ENCODE measurements at regions not wholly inside any gene's neighbourhood (a gene's known extent, or its start where the extent isn't known, plus 50 kb on each side); places are given as distances from the start of the nearest gene placed in this dataset.
"Not testable (repeated sequence)": the region's sequence is repeated elsewhere in the genome, so short reads cannot be mapped to it uniquely, and the experiment has no call there.

- H3K4me3 ChIP-seq (ENCODE audit: low read depth, low read length) = no peak overlapping the region
- no peak for TF ChIP-seq CTCF (IDR thresholded peaks at IDR 0.05; ENCODE audit: insufficient read depth, low read length, severe bottlenecking)
- no peak for DNase-seq (ENCODE audit: low read depth)
- no peaks in the 10 kb centered on the region for H3K27me3 ChIP-seq (ENCODE audit: control insufficient read depth, insufficient read depth, low read length)
- no peak for FAIRE-seq
- no peaks in the 10 kb centered on the region for H3K36me3 ChIP-seq (ENCODE audit: control insufficient read depth, insufficient read depth, low read length)
Measured at GRCh38 chr10:52571018-52571417, 201.6 kb downstream of the MBL2 start.

- FAIRE-seq = no peak
- no peak for DNase-seq (ENCODE audit: low read depth)
- TF ChIP-seq CTCF (IDR thresholded peaks at IDR 0.05; ENCODE audit: insufficient read depth, low read length, severe bottlenecking) = no peak
- Histone ChIP-seq H3K27me3 (ENCODE audit: control insufficient read depth, insufficient read depth, low read length) (no peaks in the 10 kb centered on the region), H3K4me3 (ENCODE audit: low read depth, low read length) (no peak overlapping the region), H3K36me3 (ENCODE audit: control insufficient read depth, insufficient read depth, low read length) (no peaks in the 10 kb centered on the region)
Measured at GRCh38 chr10:52571516-52572182, 200.9 kb downstream of the MBL2 start.

GRCh38 chr10:52573347-52573746, 199.2 kb downstream of the MBL2 start:
- no peak for TF ChIP-seq CTCF (IDR thresholded peaks at IDR 0.05; ENCODE audit: insufficient read depth, low read length, severe bottlenecking)
- no peak overlapping the region for H3K4me3 ChIP-seq (ENCODE audit: low read depth, low read length)
- H3K36me3 ChIP-seq (ENCODE audit: control insufficient read depth, insufficient read depth, low read length) = no peaks in the 10 kb centered on the region
- peak; percentile 55 for DNase-seq (ENCODE audit: low read depth)
- no peaks in the 10 kb centered on the region for H3K27me3 ChIP-seq (ENCODE audit: control insufficient read depth, insufficient read depth, low read length)
- no peak for FAIRE-seq

- Histone ChIP-seq H3K27me3 (ENCODE audit: control insufficient read depth, insufficient read depth, low read length) (no peaks in the 10 kb centered on the region), H3K36me3 (ENCODE audit: control insufficient read depth, insufficient read depth, low read length) (no peaks in the 10 kb centered on the region), H3K4me3 (ENCODE audit: low read depth, low read length) (no peak overlapping the region)
- FAIRE-seq (no peak), DNase-seq (ENCODE audit: low read depth) (no peak)
- no peak for TF ChIP-seq CTCF (IDR thresholded peaks at IDR 0.05; ENCODE audit: insufficient read depth, low read length, severe bottlenecking)
Measured at GRCh38 chr10:52574697-52575096, 197.9 kb downstream of the MBL2 start.

- no peak for TF ChIP-seq CTCF (IDR thresholded peaks at IDR 0.05; ENCODE audit: insufficient read depth, low read length, severe bottlenecking)
- no peak for DNase-seq (ENCODE audit: low read depth)
- H3K36me3 ChIP-seq (ENCODE audit: control insufficient read depth, insufficient read depth, low read length) = no peaks in the 10 kb centered on the region
- no peak for FAIRE-seq
- H3K4me3 ChIP-seq (ENCODE audit: low read depth, low read length) = no peak overlapping the region
- H3K27me3 ChIP-seq (ENCODE audit: control insufficient read depth, insufficient read depth, low read length) = no peaks in the 10 kb centered on the region
Measured at GRCh38 chr10:52577047-52577446, 195.5 kb downstream of the MBL2 start.

- DNase-seq (ENCODE audit: low read depth) (peak; percentile 41), FAIRE-seq (no peak)
- Histone ChIP-seq H3K36me3 (ENCODE audit: control insufficient read depth, insufficient read depth, low read length) (no peaks in the 10 kb centered on the region), H3K27me3 (ENCODE audit: control insufficient read depth, insufficient read depth, low read length) (no peaks in the 10 kb centered on the region), H3K4me3 (ENCODE audit: low read depth, low read length) (no peak overlapping the region)
- no peak for TF ChIP-seq CTCF (IDR thresholded peaks at IDR 0.05; ENCODE audit: insufficient read depth, low read length, severe bottlenecking)
Measured at GRCh38 chr10:52578871-52579405, 193.6 kb downstream of the MBL2 start.

- FAIRE-seq; DNase-seq (ENCODE audit: low read depth); H3K36me3 ChIP-seq (ENCODE audit: control insufficient read depth, insufficient read depth, low read length); H3K27me3 ChIP-seq (ENCODE audit: control insufficient read depth, insufficient read depth, low read length); H3K4me3 ChIP-seq (ENCODE audit: low read depth, low read length): not testable (repeated sequence)
Measured at GRCh38 chr10:52581636-52582035, 190.9 kb downstream of the MBL2 start.

Data from bronchial epithelial cell (primary cell).